Sigmoid colon (tissue), 6 donors: ENCODE measurements at regions not wholly inside any gene's neighbourhood (a gene's known extent, or its start where the extent isn't known, plus 50 kb on each side); places are given as distances from the start of the nearest gene placed in this dataset.

Experiments
- DNase-seq: peaks from one replicate; pipeline ENCODE4 v3.0.0-alpha.2; 2019
- H3K27ac ChIP-seq, 4 donors: fragments of 200-600 bp; sonication (generic); one replicate each; pipeline ENCODE4 v1.5.1; 2016 to 2019; ENCODE audit warnings: mild to moderate bottlenecking in 1 of 4
- H3K27me3 ChIP-seq, 3 donors: fragments of 200-600 bp; sonication (generic); one replicate each; pipeline ENCODE4 v1.5.1; 2019; ENCODE audit warnings: mild to moderate bottlenecking in 1 of 3
- H3K36me3 ChIP-seq, 4 donors: fragments of 200-600 bp; sonication (generic); one replicate each; pipeline ENCODE4 v1.5.1; 2016 to 2019
- H3K4me1 ChIP-seq, 4 donors: fragments of 200-600 bp; sonication (generic); one replicate each; pipeline ENCODE4 v1.5.1; 2017 to 2019
- H3K4me3 ChIP-seq, 4 donors: fragments of 200-600 bp; sonication (generic); one replicate each; pipeline ENCODE4 v1.5.1; 2017 to 2019; ENCODE audit warnings: mild to moderate bottlenecking in 2 of 4, moderate library complexity in 1 of 4
- H3K9me3 ChIP-seq, 4 donors: fragments of 200-600 bp in 3 of 4; sonication (generic) in 3 of 4; one replicate each; pipeline versions ENCODE4 v1.5.1 to v1.6.1; 2013 to 2019
- CTCF ChIP-seq, 4 experiments: fragments of 450-650 bp in 3 of 4; fragments of 200-600 bp in 1 of 4; IDR thresholded peaks; one replicate each; pipeline ENCODE4 v1.5.1; 2016 to 2019; ENCODE audit warnings: antibody characterized with exemption in 4 of 4, mild to moderate bottlenecking in 3 of 4, moderate library complexity in 2 of 4
- EP300 ChIP-seq, 4 donors: sonication (generic); formaldehyde crosslinking; IDR thresholded peaks; one replicate each; pipeline ENCODE4 v1.6.1; 2017; ENCODE audit warnings: antibody characterized with exemption in 4 of 4
- POLR2A ChIP-seq, 2 donors: fragments of 450-650 bp; IDR thresholded peaks; one replicate each; pipeline ENCODE4 v1.6.1; 2016; ENCODE audit warnings: antibody characterized with exemption in 2 of 2, mild to moderate bottlenecking in 2 of 2, moderate library complexity in 2 of 2
- POLR2AphosphoS5 ChIP-seq, 4 donors: sonication (generic); formaldehyde crosslinking; IDR thresholded peaks; one replicate each; pipeline ENCODE4 v1.6.1; 2017; ENCODE audit warnings: antibody characterized with exemption in 4 of 4
- WGBS, 2 donors: extraction: QIAGEN DNeasy Blood & Tissue Kit; methylation state at CpG; one replicate each; pipeline ENCODE4 v1.1.7; 2013; 5-methylcytosine and 5-hydroxymethylcytosine counted together
- intact Hi-C: fragments of 100-400 bp; cut with DNase I; formaldehyde crosslinking; loops from one replicate; pipeline ENCODE4 v1.15.1; 2023
- donor health status: healthy with polysubstance abuse.
- donor health status: healthy.

GRCh38 chr1:67969446-67969845 is 81.0 kb downstream of the DIRAS3 start:
- Histone ChIP-seq H3K4me1 (no peaks in the 10 kb centered on the region), H3K36me3 (no peaks in the 10 kb centered on the region), H3K27ac (no peak overlapping the region), H3K9me3 (no peaks in the 10 kb centered on the region), H3K27me3 (no peaks in the 10 kb centered on the region), H3K4me3 (no peak overlapping the region)
- TF ChIP-seq CTCF (IDR thresholded peaks at IDR 0.05) (no peak), POLR2AphosphoS5 (IDR thresholded peaks at IDR 0.05) (no peak), EP300 (IDR thresholded peaks at IDR 0.05) (no peak), POLR2A (IDR thresholded peaks at IDR 0.05) (no peak)
- intact Hi-C loops = no loop called here
- WGBS, 2 donors = 91 to 92% methylated on average over 2 of the region's 2 CpGs
- no peak for DNase-seq

GRCh38 chr1:67966666-67967009 is 83.8 kb downstream of the DIRAS3 start:
- Histone ChIP-seq H3K4me3 (no peak overlapping the region), H3K27me3 (no peaks in the 10 kb centered on the region), H3K27ac (no peak overlapping the region), H3K4me1 (no peaks in the 10 kb centered on the region), H3K9me3 (peaks cover 0 to 9% (median 4%) of the 10 kb centered on the region in 4 donors), H3K36me3 (no peaks in the 10 kb centered on the region)
- TF ChIP-seq POLR2A (IDR thresholded peaks at IDR 0.05) = no peak
- intact Hi-C loops = no loop called here
- DNase-seq = no peak

GRCh38 chr1:67965995-67966665 is 84.3 kb downstream of the DIRAS3 start:
- Histone ChIP-seq H3K9me3 (peaks cover 0 to 9% (median 4%) of the 10 kb centered on the region in 4 donors), H3K36me3 (no peaks in the 10 kb centered on the region), H3K4me3 (no peak overlapping the region), H3K27ac (no peak overlapping the region), H3K4me1 (no peaks in the 10 kb centered on the region), H3K27me3 (no peaks in the 10 kb centered on the region)
- DNase-seq = no peak
- 90 to 94% methylated on average over 2 of the region's 2 CpGs for WGBS, 2 donors
- intact Hi-C loops = no loop called here
- TF ChIP-seq CTCF (IDR thresholded peaks at IDR 0.05) = no peak
- no peak for TF ChIP-seq POLR2A (IDR thresholded peaks at IDR 0.05)

- no peak for DNase-seq
- no peaks in the 10 kb centered on the region for H3K27me3 ChIP-seq
- H3K4me3 ChIP-seq = no peak overlapping the region
- H3K9me3 ChIP-seq = peaks cover 0 to 9% (median 4%) of the 10 kb centered on the region in 4 donors
- H3K4me1 ChIP-seq = peaks cover 0 to 3% (median 0%) of the 10 kb centered on the region in 4 donors
- TF ChIP-seq POLR2AphosphoS5 (IDR thresholded peaks at IDR 0.05) (no peak), POLR2A (IDR thresholded peaks at IDR 0.05) (no peak), EP300 (IDR thresholded peaks at IDR 0.05) (no peak), CTCF (IDR thresholded peaks at IDR 0.05) (no peak)
- intact Hi-C loops = no loop called here
- no peak overlapping the region for H3K27ac ChIP-seq
- H3K36me3 ChIP-seq = no peaks in the 10 kb centered on the region
Observed at GRCh38 chr1:67963263-67963662, 87.2 kb downstream of the DIRAS3 start.

- 59 to 74% methylated on average over 2 of the region's 2 CpGs for WGBS, 2 donors
- H3K4me1 ChIP-seq = peaks cover 0 to 24% (median 7%) of the 10 kb centered on the region in 4 donors
- TF ChIP-seq CTCF (IDR thresholded peaks at IDR 0.05) = no peak
- no peaks in the 10 kb centered on the region for H3K36me3 ChIP-seq
- no peak overlapping the region for H3K27ac ChIP-seq
- no peak overlapping the region for H3K4me3 ChIP-seq
- no peak for DNase-seq
- peaks cover 0 to 9% (median 4%) of the 10 kb centered on the region in 4 donors for H3K9me3 ChIP-seq
- H3K27me3 ChIP-seq = no peaks in the 10 kb centered on the region
- intact Hi-C loops = no loop called here
Observed at GRCh38 chr1:67960766-67961165, 89.7 kb downstream of the DIRAS3 start.
